ENCODE measurements at regions not wholly inside any gene's neighbourhood (a gene's known extent, or its start where the extent isn't known, plus 50 kb on each side); places are given as distances from the start of the nearest gene placed in this dataset.
A peak's percentile ranks its signal among the peaks of the same experiment; 100 is the strongest.
"Not testable (repeated sequence)": the region's sequence is repeated elsewhere in the genome, so short reads cannot be mapped to it uniquely, and the experiment has no call there.

GRCh38 chr21:14057841-14058481 is 152.8 kb downstream of the LIPI start:
- H3K36me3 ChIP-seq (replicated peaks in 1 of 2; ENCODE audit: control insufficient read depth in 1 of 2, insufficient read depth in 2 of 2, low read length in 2 of 2); POLR2A ChIA-PET; H3K4me1 ChIP-seq (ENCODE audit: insufficient read depth, low read length); H3K9me3 ChIP-seq (ENCODE audit: low read length); H3K79me2 ChIP-seq (ENCODE audit: insufficient read depth, low read length); H3K4me2 ChIP-seq (ENCODE audit: low read depth, low read length); H3K27ac ChIP-seq (ENCODE audit: extremely low read length, insufficient read depth, low read length); FAIRE-seq; intact Hi-C loops (cut with micrococcal nuclease; ENCODE audit: unreplicated experiment); DNase-seq (ENCODE audit: low spot score); CTCF ChIA-PET (ENCODE audit: low intra/inter-chr PET ratio, low total read pairs); BruUV-seq (replicated peaks); H3K27me3 ChIP-seq (ENCODE audit: control insufficient read depth in 1 of 2, insufficient read depth in 2 of 2, low read length in 2 of 2); H3K4me3 ChIP-seq (replicated peaks in 1 of 3; ENCODE audit: insufficient read depth in 1 of 3, low read depth in 2 of 3, low read length in 3 of 3); H2AFZ ChIP-seq (ENCODE audit: low read length); H4K20me1 ChIP-seq (ENCODE audit: insufficient read depth, low read length); in situ Hi-C loops (cut with HindIII; ENCODE audit: extremely low pct_ligation_motif_present, low pct_unique_long_range_greater_than_20kb); H3K9ac ChIP-seq (ENCODE audit: insufficient read depth, low read depth, low read length): not testable (repeated sequence)
- WGBS (ENCODE audit: low lambda C conversion rate) = 60% methylated on average over 1 of the region's 10 CpGs
- TF ChIP-seq FOSL2 (CRISPR knock-in tag; IDR thresholded peaks at IDR 0.05) = 0 out of 2 replicates have a peak, but pooled peaks have one; percentile 33
- ATAC-seq = peak; percentile 47

- POLR2A ChIA-PET = no interaction called here
- no peak overlapping the region for H3K4me2 ChIP-seq (ENCODE audit: low read depth, low read length)
- peaks cover 7% of the 10 kb centered on the region; the same call in 1 of the 2 replicates for H3K4me1 ChIP-seq (ENCODE audit: insufficient read depth, low read length)
- ATAC-seq (no peak), FAIRE-seq (no peak), DNase-seq (ENCODE audit: low spot score) (no peak)
- H3K9ac ChIP-seq (ENCODE audit: insufficient read depth, low read depth, low read length) = no peak overlapping the region
- in situ Hi-C loops (cut with HindIII; ENCODE audit: extremely low pct_ligation_motif_present, low pct_unique_long_range_greater_than_20kb) (no loop called here), intact Hi-C loops (cut with micrococcal nuclease; ENCODE audit: unreplicated experiment) (no loop called here)
- H3K79me2 ChIP-seq (ENCODE audit: insufficient read depth, low read length) = no peaks in the 10 kb centered on the region
- H3K36me3 ChIP-seq (replicated peaks in 1 of 2; ENCODE audit: control insufficient read depth in 1 of 2, insufficient read depth in 2 of 2, low read length in 2 of 2) = no peaks in the 10 kb centered on the region
- H4K20me1 ChIP-seq (ENCODE audit: insufficient read depth, low read length) = no peaks in the 10 kb centered on the region
- H3K27me3 ChIP-seq (ENCODE audit: control insufficient read depth in 1 of 2, insufficient read depth in 2 of 2, low read length in 2 of 2) = no peaks in the 10 kb centered on the region
- BruUV-seq (replicated peaks) = no TSS peak
- no peaks in the 10 kb centered on the region for H3K9me3 ChIP-seq (ENCODE audit: low read length)
- H3K27ac ChIP-seq (ENCODE audit: extremely low read length, insufficient read depth, low read length) = no peak overlapping the region
- H2AFZ ChIP-seq (ENCODE audit: low read length) = no peak overlapping the region
- 97% methylated on average over 4 of the region's 4 CpGs for WGBS (ENCODE audit: low lambda C conversion rate)
- no peak overlapping the region for H3K4me3 ChIP-seq (replicated peaks in 1 of 3; ENCODE audit: insufficient read depth in 1 of 3, low read depth in 2 of 3, low read length in 3 of 3)
- CTCF ChIA-PET (ENCODE audit: low intra/inter-chr PET ratio, low total read pairs) = no interaction called here
- TF ChIP-seq IKZF5 (CRISPR knock-in tag; IDR thresholded peaks at IDR 0.05) (no peak), ASH2L (IDR thresholded peaks at IDR 0.05; ENCODE audit: insufficient read length, low read depth, low read length) (no peak), ZHX1 (CRISPR knock-in tag; IDR thresholded peaks at IDR 0.05; ENCODE audit: low read depth) (no peak), SMC3 (IDR thresholded peaks at IDR 0.05; ENCODE audit: low read length) (no peak), CREM (IDR thresholded peaks at IDR 0.05) (no peak), CREM (CRISPR knock-in tag; IDR thresholded peaks at IDR 0.05) (no peak), ZNF20 (CRISPR knock-in tag; IDR thresholded peaks at IDR 0.05) (no peak), FOXA1 (IDR thresholded peaks at IDR 0.05) (no peak), FOXA1 (CRISPR knock-in tag; IDR thresholded peaks at IDR 0.05) (no peak), MAFG (CRISPR knock-in tag; IDR thresholded peaks at IDR 0.05) (no peak), JUND (CRISPR knock-in tag; IDR thresholded peaks at IDR 0.05) (no peak), TEF (CRISPR knock-in tag; IDR thresholded peaks at IDR 0.05) (no peak), ZNF383 (CRISPR knock-in tag; IDR thresholded peaks at IDR 0.05; ENCODE audit: borderline replicate concordance) (no peak), ZNF674 (CRISPR knock-in tag; IDR thresholded peaks at IDR 0.05; ENCODE audit: low read depth) (no peak), ZNF441 (CRISPR knock-in tag; IDR thresholded peaks at IDR 0.05; ENCODE audit: borderline replicate concordance) (no peak)
These were observed 153.4 kb downstream of the LIPI start for GRCh38 chr21:14057313-14057712.
